Limb (tissue), 2 donors: ENCODE measurements at regions not wholly inside any gene's neighbourhood (a gene's known extent, or its start where the extent isn't known, plus 50 kb on each side); places are given as distances from the start of the nearest gene placed in this dataset.

Experiments
- DNase-seq, 2 donors: peaks; one replicate each; pipeline ENCODE4 v3.0.0-alpha.2; 2016; ENCODE audit errors: extremely low spot score in 2 of 2

GRCh38 chr6:48280035-48280620, 169.1 kb upstream of the PTCHD4 start:
- no peak for DNase-seq

GRCh38 chr6:48278261-48278660, 167.3 kb upstream of the PTCHD4 start:
- no peak for DNase-seq

GRCh38 chr6:48272518-48272917, 161.5 kb upstream of the PTCHD4 start:
- DNase-seq, result no peak

GRCh38 chr6:48255094-48255493, 144.1 kb upstream of the PTCHD4 start:
- no peak for DNase-seq

- no peak for DNase-seq
These were observed 138.1 kb upstream of the PTCHD4 start for GRCh38 chr6:48249071-48249470.

GRCh38 chr6:48243071-48243470, 132.1 kb upstream of the PTCHD4 start:
- no peak for DNase-seq

GRCh38 chr6:48240287-48240686, 129.3 kb upstream of the PTCHD4 start:
- no peak for DNase-seq

- DNase-seq, result no peak
These were observed 125.4 kb upstream of the PTCHD4 start for GRCh38 chr6:48236375-48236774.

GRCh38 chr6:48233063-48233462, 122.1 kb upstream of the PTCHD4 start:
- no peak for DNase-seq

GRCh38 chr6:48229841-48230240, 118.8 kb upstream of the PTCHD4 start:
- DNase-seq, result no peak

GRCh38 chr6:48222241-48222640, 111.2 kb upstream of the PTCHD4 start:
- DNase-seq, result no peak

- no peak for DNase-seq
These were observed 102.2 kb upstream of the PTCHD4 start for GRCh38 chr6:48213076-48213788.

GRCh38 chr6:48212501-48212900, 101.5 kb upstream of the PTCHD4 start:
- DNase-seq, result no peak

GRCh38 chr6:48206091-48206490, 95.1 kb upstream of the PTCHD4 start:
- no peak for DNase-seq

GRCh38 chr6:48200869-48201390, 89.9 kb upstream of the PTCHD4 start:
- no peak for DNase-seq

- DNase-seq, result no peak
These were observed 88.5 kb upstream of the PTCHD4 start for GRCh38 chr6:48199499-48199898.

GRCh38 chr6:48197941-48198340, 86.9 kb upstream of the PTCHD4 start:
- no peak for DNase-seq

- DNase-seq, result no peak
These were observed 83.7 kb upstream of the PTCHD4 start for GRCh38 chr6:48194596-48195295.

- no peak for DNase-seq
These were observed 77.2 kb upstream of the PTCHD4 start for GRCh38 chr6:48188158-48188557.

- no peak for DNase-seq
These were observed 75.7 kb upstream of the PTCHD4 start for GRCh38 chr6:48186746-48187145.

GRCh38 chr6:48184648-48185047, 73.7 kb upstream of the PTCHD4 start:
- DNase-seq, result no peak

GRCh38 chr6:48183811-48184605, 73.0 kb upstream of the PTCHD4 start:
- no peak for DNase-seq
